ENCODE measurements at regions not wholly inside any gene's neighbourhood (a gene's known extent, or its start where the extent isn't known, plus 50 kb on each side); places are given as distances from the start of the nearest gene placed in this dataset.

DNA sequence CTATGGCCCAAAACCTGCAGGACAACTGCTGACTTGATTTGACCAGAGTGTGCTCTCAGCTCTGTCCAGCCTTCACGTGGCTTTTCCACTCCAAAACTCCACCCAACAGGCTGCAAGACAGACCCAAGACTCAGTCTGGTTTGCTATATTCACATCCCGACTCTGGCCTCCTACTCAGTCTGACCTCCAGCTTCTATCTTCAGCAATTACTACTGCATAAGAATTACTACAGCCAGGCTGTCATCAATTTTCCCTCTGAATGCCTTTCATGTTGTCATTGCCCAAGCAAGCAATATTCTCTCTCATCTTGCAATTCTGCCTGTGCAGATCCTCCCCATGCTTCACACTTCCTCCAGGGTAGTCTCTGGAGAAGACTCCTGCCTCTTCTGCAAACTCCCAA lies 53.6 kb upstream of the GYPC start:
- FAIRE-seq, result no peak
- no peak for DNase-seq (ENCODE audit: insufficient read length, low spot score)
- TF ChIP-seq TAF1 (IDR thresholded peaks at IDR 0.05; ENCODE audit: low read depth, low read length), result no peak
- TF ChIP-seq POU2F2 (IDR thresholded peaks at IDR 0.05; ENCODE audit: low read depth, low read length), result no peak
- TF ChIP-seq POLR2AphosphoS5 (IDR thresholded peaks at IDR 0.05; ENCODE audit: low read depth, low read length), result no peak
- TF ChIP-seq PAX5 (IDR thresholded peaks at IDR 0.05; ENCODE audit: insufficient read depth, low read length, severe bottlenecking), result no peak
- TF ChIP-seq SPI1 (IDR thresholded peaks at IDR 0.05; ENCODE audit: low read depth, low read length), result no peak
- TF ChIP-seq POLR2A (IDR thresholded peaks at IDR 0.05; ENCODE audit: low read depth, low read length), result no peak
